ENCODE measurements at regions not wholly inside any gene's neighbourhood (a gene's known extent, or its start where the extent isn't known, plus 50 kb on each side); places are given as distances from the start of the nearest gene placed in this dataset.

GRCh38 chr3:59254976-59255375, 205.2 kb upstream of the CFAP20DC start:
- intact Hi-C loops (cut with DNase I) = no loop called here

GRCh38 chr3:59254433-59254832, 204.6 kb upstream of the CFAP20DC start:
- Histone ChIP-seq H3K4me3 (no peak overlapping the region), H3K27me3 (no peaks in the 10 kb centered on the region), H3K4me1 (no peaks in the 10 kb centered on the region), H3K27ac (no peak overlapping the region), H3K9me3 (no peaks in the 10 kb centered on the region), H3K36me3 (no peaks in the 10 kb centered on the region)
- TF ChIP-seq POLR2AphosphoS5 (IDR thresholded peaks at IDR 0.05; ENCODE audit: insufficient read depth in 1 of 2, low read depth in 1 of 2) = no peak
- no peak for TF ChIP-seq POLR2A (IDR thresholded peaks at IDR 0.05)
- no peak for TF ChIP-seq CTCF (IDR thresholded peaks at IDR 0.05)
- no peak for DNase-seq (ENCODE audit: extremely low spot score in 2 of 2)
- intact Hi-C loops (cut with DNase I) = no loop called here

More at GRCh38 chr3:59254976-59255375, 205.2 kb upstream of the CFAP20DC start:
- no peak overlapping the region for H3K27ac ChIP-seq
- no peak overlapping the region for H3K4me3 ChIP-seq
- no peaks in the 10 kb centered on the region for H3K27me3 ChIP-seq
- no peaks in the 10 kb centered on the region for H3K9me3 ChIP-seq
- no peaks in the 10 kb centered on the region for H3K36me3 ChIP-seq
- no peak for DNase-seq (ENCODE audit: extremely low spot score in 2 of 2)
- no peaks in the 10 kb centered on the region for H3K4me1 ChIP-seq
- TF ChIP-seq POLR2AphosphoS5 (IDR thresholded peaks at IDR 0.05; ENCODE audit: insufficient read depth in 1 of 2, low read depth in 1 of 2) (no peak), CTCF (IDR thresholded peaks at IDR 0.05) (no peak), POLR2A (IDR thresholded peaks at IDR 0.05) (no peak)

GRCh38 chr3:59253523-59253922, 203.7 kb upstream of the CFAP20DC start:
- Histone ChIP-seq H3K9me3 (no peaks in the 10 kb centered on the region), H3K4me3 (no peak overlapping the region), H3K27ac (no peak overlapping the region), H3K4me1 (no peaks in the 10 kb centered on the region), H3K36me3 (no peaks in the 10 kb centered on the region), H3K27me3 (no peaks in the 10 kb centered on the region)
- no peak for DNase-seq (ENCODE audit: extremely low spot score in 2 of 2)
- TF ChIP-seq CTCF (IDR thresholded peaks at IDR 0.05) = no peak
- TF ChIP-seq POLR2AphosphoS5 (IDR thresholded peaks at IDR 0.05; ENCODE audit: insufficient read depth in 1 of 2, low read depth in 1 of 2) = no peak
- no peak for TF ChIP-seq POLR2A (IDR thresholded peaks at IDR 0.05)
- intact Hi-C loops (cut with DNase I) = no loop called here

GRCh38 chr3:59251869-59252268, 202.0 kb upstream of the CFAP20DC start:
- TF ChIP-seq POLR2AphosphoS5 (IDR thresholded peaks at IDR 0.05; ENCODE audit: insufficient read depth in 1 of 2, low read depth in 1 of 2) (no peak), POLR2A (IDR thresholded peaks at IDR 0.05) (no peak), CTCF (IDR thresholded peaks at IDR 0.05) (no peak)
- intact Hi-C loops (cut with DNase I) = no loop called here

GRCh38 chr3:59250600-59250999, 200.8 kb upstream of the CFAP20DC start:
- TF ChIP-seq CTCF (IDR thresholded peaks at IDR 0.05) (no peak), POLR2AphosphoS5 (IDR thresholded peaks at IDR 0.05; ENCODE audit: insufficient read depth in 1 of 2, low read depth in 1 of 2) (no peak), POLR2A (IDR thresholded peaks at IDR 0.05) (no peak)
- Histone ChIP-seq H3K9me3 (no peaks in the 10 kb centered on the region), H3K27me3 (no peaks in the 10 kb centered on the region), H3K4me3 (no peak overlapping the region), H3K4me1 (no peaks in the 10 kb centered on the region), H3K27ac (no peak overlapping the region), H3K36me3 (no peaks in the 10 kb centered on the region)
- intact Hi-C loops (cut with DNase I) = no loop called here
- no peak for DNase-seq (ENCODE audit: extremely low spot score in 2 of 2)

More at GRCh38 chr3:59251869-59252268, 202.0 kb upstream of the CFAP20DC start:
- Histone ChIP-seq H3K9me3 (no peaks in the 10 kb centered on the region), H3K27me3 (no peaks in the 10 kb centered on the region), H3K27ac (no peak overlapping the region), H3K36me3 (no peaks in the 10 kb centered on the region), H3K4me1 (no peaks in the 10 kb centered on the region), H3K4me3 (no peak overlapping the region)
- no peak for DNase-seq (ENCODE audit: extremely low spot score in 2 of 2)

All from vagina (tissue), 2 donors.